ENCODE measurements at regions not wholly inside any gene's neighbourhood (a gene's known extent, or its start where the extent isn't known, plus 50 kb on each side); places are given as distances from the start of the nearest gene placed in this dataset.

DNA sequence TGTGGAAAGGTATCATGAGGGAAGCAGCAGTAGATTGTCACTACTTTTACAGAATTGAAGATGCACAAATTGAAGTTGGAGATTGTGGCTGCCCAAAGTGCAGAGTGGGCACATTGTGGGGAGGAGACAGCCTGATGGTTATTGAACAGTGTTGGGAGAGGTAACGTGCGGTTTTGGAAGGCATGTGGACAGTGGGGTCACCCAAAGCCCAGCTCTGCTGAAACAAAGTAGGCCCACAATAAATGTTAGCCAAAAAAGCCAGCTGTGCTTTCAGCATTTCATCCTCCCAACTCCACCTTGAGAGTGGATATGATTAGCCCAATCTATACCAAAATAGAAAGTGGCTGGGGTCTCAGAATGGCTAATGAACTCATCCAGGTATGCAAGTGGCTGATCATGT, 96.7 kb downstream of the TMX1 start:
- no peak for FAIRE-seq
- no peak for DNase-seq (ENCODE audit: insufficient read length, low spot score)
- TF ChIP-seq POU2F2 (IDR thresholded peaks at IDR 0.05; ENCODE audit: low read depth, low read length) (no peak), TAF1 (IDR thresholded peaks at IDR 0.05; ENCODE audit: low read depth, low read length) (no peak), SPI1 (IDR thresholded peaks at IDR 0.05; ENCODE audit: low read depth, low read length) (no peak), POLR2AphosphoS5 (IDR thresholded peaks at IDR 0.05; ENCODE audit: low read depth, low read length) (no peak), PAX5 (IDR thresholded peaks at IDR 0.05; ENCODE audit: insufficient read depth, low read length, severe bottlenecking) (no peak), POLR2A (IDR thresholded peaks at IDR 0.05; ENCODE audit: low read depth, low read length) (no peak)

DNA sequence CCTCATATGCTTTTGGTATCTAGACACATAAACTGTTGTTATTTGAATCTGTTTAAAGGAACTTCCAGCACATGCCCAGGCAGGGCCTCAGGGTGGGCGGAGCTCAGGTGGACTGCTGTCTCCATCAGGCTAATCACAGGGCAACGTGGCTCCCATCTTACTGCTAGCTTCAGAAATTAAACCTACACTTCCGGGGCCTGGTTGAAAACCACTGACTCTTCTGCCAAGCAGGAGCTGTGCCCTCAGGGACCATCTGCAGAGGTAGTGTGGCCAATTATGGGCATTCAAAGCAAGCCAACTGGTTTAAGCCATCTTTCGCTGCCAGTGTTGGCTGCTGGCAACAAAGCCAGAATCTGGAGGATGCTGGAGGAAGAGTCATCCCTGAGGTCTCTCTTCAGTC, 97.5 kb downstream of the TMX1 start:
- FAIRE-seq (no peak), DNase-seq (ENCODE audit: insufficient read length, low spot score) (no peak)
- TF ChIP-seq POLR2AphosphoS5 (IDR thresholded peaks at IDR 0.05; ENCODE audit: low read depth, low read length): no peak
- no peak for TF ChIP-seq TAF1 (IDR thresholded peaks at IDR 0.05; ENCODE audit: low read depth, low read length)
- no peak for TF ChIP-seq PAX5 (IDR thresholded peaks at IDR 0.05; ENCODE audit: insufficient read depth, low read length, severe bottlenecking)
- no peak for TF ChIP-seq POLR2A (IDR thresholded peaks at IDR 0.05; ENCODE audit: low read depth, low read length)
- no peak for TF ChIP-seq POU2F2 (IDR thresholded peaks at IDR 0.05; ENCODE audit: low read depth, low read length)

DNA sequence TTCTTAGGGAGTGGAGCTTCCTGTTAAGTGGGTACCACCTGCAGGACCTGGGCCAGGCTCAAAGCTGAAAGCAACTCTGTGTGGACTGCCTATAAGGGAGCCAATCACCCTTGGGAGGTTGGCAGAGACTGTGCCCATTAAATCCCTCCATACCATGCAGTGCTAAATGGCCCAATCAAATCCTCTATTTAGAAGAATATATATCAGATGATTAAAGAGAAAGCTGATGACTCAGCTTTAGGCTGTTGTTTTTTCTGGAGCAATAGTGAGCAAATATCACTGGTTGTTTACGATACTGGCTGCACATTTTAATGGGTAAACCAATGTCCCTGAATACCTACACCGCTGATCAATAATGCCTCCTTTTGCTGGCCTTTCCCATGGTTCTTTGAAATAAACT, 101.3 kb downstream of the TMX1 start:
- no peak for TF ChIP-seq TAF1 (IDR thresholded peaks at IDR 0.05; ENCODE audit: low read depth, low read length)
- TF ChIP-seq POLR2A (IDR thresholded peaks at IDR 0.05; ENCODE audit: low read depth, low read length): no peak
- no peak for TF ChIP-seq PAX5 (IDR thresholded peaks at IDR 0.05; ENCODE audit: insufficient read depth, low read length, severe bottlenecking)
- no peak for TF ChIP-seq SPI1 (IDR thresholded peaks at IDR 0.05; ENCODE audit: low read depth, low read length)
- TF ChIP-seq POLR2AphosphoS5 (IDR thresholded peaks at IDR 0.05; ENCODE audit: low read depth, low read length): no peak
- TF ChIP-seq POU2F2 (IDR thresholded peaks at IDR 0.05; ENCODE audit: low read depth, low read length): no peak
- no peak for FAIRE-seq
- no peak for DNase-seq (ENCODE audit: insufficient read length, low spot score)

DNA sequence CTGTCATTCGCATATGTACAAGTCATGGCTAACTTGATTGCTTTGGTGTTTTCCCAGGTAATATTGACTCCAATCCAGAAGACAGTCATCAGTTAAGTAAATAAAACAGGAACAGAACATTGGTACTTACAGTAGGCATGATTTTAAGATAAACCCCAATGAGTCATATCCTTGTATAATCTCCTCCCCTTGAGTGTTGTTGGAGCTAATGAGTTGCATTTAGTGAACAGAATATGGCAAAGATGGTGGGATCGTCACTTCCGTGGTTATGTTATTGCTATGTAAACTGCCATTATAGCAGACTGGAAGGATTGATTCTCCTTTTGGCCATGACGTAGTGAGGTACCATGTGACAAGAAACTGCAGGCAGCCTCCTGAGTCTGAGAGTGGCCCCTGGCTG, 102.2 kb downstream of the TMX1 start:
- DNase-seq (ENCODE audit: insufficient read length, low spot score) (no peak), FAIRE-seq (no peak)
- TF ChIP-seq POLR2AphosphoS5 (IDR thresholded peaks at IDR 0.05; ENCODE audit: low read depth, low read length) (no peak), SPI1 (IDR thresholded peaks at IDR 0.05; ENCODE audit: low read depth, low read length) (no peak)

DNA sequence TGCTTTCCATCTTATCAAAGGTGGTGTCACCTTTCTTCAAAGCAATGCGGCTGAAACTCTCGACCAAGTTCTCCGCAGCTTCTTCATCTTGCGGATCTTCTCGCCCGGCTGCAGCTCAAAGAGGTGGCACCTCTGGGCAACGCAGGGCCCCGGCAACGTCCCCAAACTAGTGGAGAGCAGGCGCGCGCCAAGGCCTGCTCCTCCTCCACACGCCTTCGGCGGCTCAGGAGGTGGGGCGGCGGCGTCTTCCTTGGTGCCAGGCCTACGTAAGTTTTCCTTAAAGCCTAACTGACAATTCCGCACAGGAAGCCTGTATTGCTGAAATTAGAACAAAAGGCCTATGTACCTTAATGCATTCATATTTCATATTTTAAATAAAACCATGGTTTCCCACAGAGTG, 112.0 kb downstream of the TMX1 start:
- no peak for DNase-seq (ENCODE audit: insufficient read length, low spot score)
- FAIRE-seq: no peak
- TF ChIP-seq SPI1 (IDR thresholded peaks at IDR 0.05; ENCODE audit: low read depth, low read length) (no peak), TAF1 (IDR thresholded peaks at IDR 0.05; ENCODE audit: low read depth, low read length) (no peak), POLR2A (IDR thresholded peaks at IDR 0.05; ENCODE audit: low read depth, low read length) (no peak), POU2F2 (IDR thresholded peaks at IDR 0.05; ENCODE audit: low read depth, low read length) (no peak), PAX5 (IDR thresholded peaks at IDR 0.05; ENCODE audit: insufficient read depth, low read length, severe bottlenecking) (no peak), POLR2AphosphoS5 (IDR thresholded peaks at IDR 0.05; ENCODE audit: low read depth, low read length) (no peak)

DNA sequence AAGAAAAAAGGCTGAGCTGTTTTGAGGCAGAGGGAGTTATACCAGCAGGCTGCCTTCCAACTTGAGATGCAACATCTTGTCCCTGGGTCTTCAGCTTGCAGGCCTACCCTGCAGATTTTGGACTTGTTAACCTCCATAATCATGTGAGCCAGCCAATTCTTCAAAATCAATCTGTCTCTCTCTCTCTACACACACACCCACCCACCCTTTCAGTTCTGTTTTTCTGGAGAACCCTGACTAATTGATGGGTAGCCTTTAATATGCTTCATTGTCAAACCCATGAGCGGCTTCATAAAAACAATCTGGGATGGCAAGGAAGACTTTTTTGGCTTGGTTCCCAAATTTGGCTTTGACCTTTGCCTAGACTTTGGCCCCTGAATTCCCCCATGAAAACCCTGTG, 113.9 kb downstream of the TMX1 start:
- no peak for DNase-seq (ENCODE audit: insufficient read length, low spot score)
- TF ChIP-seq POLR2A (IDR thresholded peaks at IDR 0.05; ENCODE audit: low read depth, low read length) (no peak), PAX5 (IDR thresholded peaks at IDR 0.05; ENCODE audit: insufficient read depth, low read length, severe bottlenecking) (no peak), TAF1 (IDR thresholded peaks at IDR 0.05; ENCODE audit: low read depth, low read length) (no peak), SPI1 (IDR thresholded peaks at IDR 0.05; ENCODE audit: low read depth, low read length) (peak; percentile 49; the same call in 1 of the 2 replicates), POLR2AphosphoS5 (IDR thresholded peaks at IDR 0.05; ENCODE audit: low read depth, low read length) (no peak), POU2F2 (IDR thresholded peaks at IDR 0.05; ENCODE audit: low read depth, low read length) (no peak)
- no peak for FAIRE-seq

DNA sequence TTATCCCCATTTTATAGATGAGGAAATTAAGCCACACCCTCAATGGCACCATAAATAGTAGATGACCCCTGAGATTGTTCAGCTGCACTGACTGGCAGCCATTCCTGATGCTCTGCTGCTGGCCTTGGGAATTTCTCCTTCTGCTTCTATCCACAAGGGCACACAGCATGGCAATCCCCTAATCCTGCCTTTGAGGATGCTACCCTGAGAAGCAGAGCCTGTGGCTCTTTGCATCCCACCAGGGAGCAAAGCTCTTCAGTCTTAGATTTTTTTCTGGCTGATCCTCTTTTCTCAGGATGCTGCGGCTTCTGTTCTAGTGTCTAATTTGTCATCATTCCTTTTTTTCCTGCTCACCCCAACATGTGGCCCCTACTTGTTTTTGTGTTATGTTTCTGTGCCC, 114.8 kb downstream of the TMX1 start:
- TF ChIP-seq POLR2A (IDR thresholded peaks at IDR 0.05; ENCODE audit: low read depth, low read length) (no peak), POLR2AphosphoS5 (IDR thresholded peaks at IDR 0.05; ENCODE audit: low read depth, low read length) (no peak), POU2F2 (IDR thresholded peaks at IDR 0.05; ENCODE audit: low read depth, low read length) (no peak), TAF1 (IDR thresholded peaks at IDR 0.05; ENCODE audit: low read depth, low read length) (no peak), PAX5 (IDR thresholded peaks at IDR 0.05; ENCODE audit: insufficient read depth, low read length, severe bottlenecking) (no peak), SPI1 (IDR thresholded peaks at IDR 0.05; ENCODE audit: low read depth, low read length) (no peak)
- no peak for FAIRE-seq
- DNase-seq (ENCODE audit: insufficient read length, low spot score): no peak

DNA sequence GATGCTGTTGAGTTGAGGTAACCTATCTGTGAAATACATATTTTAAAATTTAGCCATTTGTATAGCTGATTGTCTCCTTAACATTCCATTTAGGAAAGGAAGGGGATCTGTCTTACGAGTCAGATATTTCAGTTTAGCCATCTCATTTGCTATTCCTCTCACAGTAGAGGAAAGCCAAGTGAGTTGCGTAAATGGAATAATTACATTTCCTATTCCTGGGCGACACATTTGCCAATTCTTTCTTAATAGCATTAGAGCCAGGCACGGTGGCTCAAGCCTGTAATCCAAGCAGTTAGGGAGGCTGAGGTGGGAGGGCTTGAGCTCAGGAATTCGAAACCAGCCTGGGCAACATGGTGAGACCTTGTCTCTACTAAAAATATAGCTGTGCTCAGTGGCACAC, 116.3 kb downstream of the TMX1 start:
- DNase-seq (ENCODE audit: insufficient read length, low spot score) (no peak), FAIRE-seq (no peak)
- no peak for TF ChIP-seq POU2F2 (IDR thresholded peaks at IDR 0.05; ENCODE audit: low read depth, low read length)
- TF ChIP-seq POLR2A (IDR thresholded peaks at IDR 0.05; ENCODE audit: low read depth, low read length): no peak
- no peak for TF ChIP-seq POLR2AphosphoS5 (IDR thresholded peaks at IDR 0.05; ENCODE audit: low read depth, low read length)
- TF ChIP-seq TAF1 (IDR thresholded peaks at IDR 0.05; ENCODE audit: low read depth, low read length): no peak
- no peak for TF ChIP-seq PAX5 (IDR thresholded peaks at IDR 0.05; ENCODE audit: insufficient read depth, low read length, severe bottlenecking)
- TF ChIP-seq SPI1 (IDR thresholded peaks at IDR 0.05; ENCODE audit: low read depth, low read length): no peak

DNA sequence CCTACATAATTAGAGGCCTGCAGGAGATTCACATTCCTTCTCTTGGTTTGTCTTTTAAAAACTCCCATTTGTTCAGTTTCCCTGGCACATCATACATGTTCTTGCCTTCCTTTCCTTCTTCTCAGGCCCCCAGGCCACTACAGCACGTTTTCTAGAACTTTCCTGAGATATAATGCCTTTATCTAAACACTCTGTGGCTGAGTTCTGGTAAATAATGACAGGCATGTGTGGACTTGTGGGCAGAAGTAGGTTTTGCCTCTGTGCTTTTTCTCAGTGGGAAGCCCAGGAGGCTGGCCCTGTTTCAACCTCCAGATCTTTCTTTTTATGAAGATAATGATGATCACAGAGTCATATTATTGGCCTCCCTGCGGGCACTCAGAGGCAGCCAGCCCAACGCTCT, 117.2 kb downstream of the TMX1 start:
- DNase-seq (ENCODE audit: insufficient read length, low spot score) (no peak), FAIRE-seq (no peak)
- TF ChIP-seq POU2F2 (IDR thresholded peaks at IDR 0.05; ENCODE audit: low read depth, low read length) (no peak), SPI1 (IDR thresholded peaks at IDR 0.05; ENCODE audit: low read depth, low read length) (no peak), POLR2A (IDR thresholded peaks at IDR 0.05; ENCODE audit: low read depth, low read length) (no peak), TAF1 (IDR thresholded peaks at IDR 0.05; ENCODE audit: low read depth, low read length) (no peak), PAX5 (IDR thresholded peaks at IDR 0.05; ENCODE audit: insufficient read depth, low read length, severe bottlenecking) (no peak), POLR2AphosphoS5 (IDR thresholded peaks at IDR 0.05; ENCODE audit: low read depth, low read length) (no peak)

DNA sequence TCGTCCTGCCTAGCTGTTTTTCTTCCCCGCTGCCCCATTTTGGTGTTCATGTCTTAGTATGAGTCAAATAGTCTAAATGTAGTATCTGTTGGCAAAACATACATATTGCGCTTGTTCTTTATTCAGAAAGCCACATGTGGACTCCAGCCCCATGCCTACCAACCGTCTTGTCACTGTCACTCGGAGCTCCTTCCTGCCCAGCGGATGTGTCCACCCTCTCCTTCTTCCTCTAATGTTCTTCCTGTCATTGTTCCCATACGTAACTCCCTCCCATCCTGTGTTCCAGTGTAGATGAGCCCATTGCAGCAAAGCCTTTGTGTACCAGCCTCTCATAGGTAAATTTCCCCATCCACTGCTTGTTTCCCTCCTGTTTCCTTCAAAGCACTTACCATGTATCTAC, 120.5 kb downstream of the TMX1 start:
- TF ChIP-seq PAX5 (IDR thresholded peaks at IDR 0.05; ENCODE audit: insufficient read depth, low read length, severe bottlenecking): no peak
- FAIRE-seq (no peak), DNase-seq (ENCODE audit: insufficient read length, low spot score) (no peak)

Data from GM12891 (cell line).